IMR-90 (cell line): ENCODE measurements at regions not wholly inside any gene's neighbourhood (a gene's known extent, or its start where the extent isn't known, plus 50 kb on each side); places are given as distances from the start of the nearest gene placed in this dataset.

Experiments used
- ATAC-seq: fragments of 200-7000 bp; cut with Tn5 transposase; 2 replicates; pipeline ENCODE4 v1.9.1; 2020; ENCODE audit warnings: low read depth, mild to moderate bottlenecking, moderate library complexity
- BruUV-seq: library from RNA; stranded (reverse); fragments of 400-500 nt; replicated peaks from 2 replicates; lab custom pipeline; 2021; lab: Mats Ljungman, UMichigan
- CTCF ChIA-PET: fragments of 300-600 bp; formaldehyde crosslinking; extraction: SDS; loops from one replicate; lab custom pipeline; 2021; ENCODE audit warnings: antibody characterized with exemption; lab: Yijun Ruan, JAX
- POLR2A ChIA-PET: fragments of 300-600 bp; sonication (Branson Sonifier 250); formaldehyde crosslinking; loops from one replicate; lab custom pipeline; 2022; ENCODE audit warnings: antibody characterized with exemption; ENCODE audit not compliant: unreplicated experiment; lab: Charles Lee
- DNase-seq: peaks from one replicate; pipeline ENCODE4 v3.0.0; 2013
- H2AFZ ChIP-seq: replicated peaks from 2 replicates; pipeline ENCODE3; 2013; ENCODE audit warnings: low read length, mild to moderate bottlenecking; ENCODE audit not compliant: poor library complexity
- H2AK5ac ChIP-seq: 2 replicates; pipeline ENCODE4 v1.6.1; 2013; ENCODE audit warnings: low read depth, low read length, inconsistent platforms
- H2AK9ac ChIP-seq: replicated peaks from 2 replicates; pipeline ENCODE3; 2013; ENCODE audit warnings: mild to moderate bottlenecking, low read depth, low read length, moderate library complexity; ENCODE audit not compliant: poor library complexity
- H2BK120ac ChIP-seq: 2 replicates; pipeline ENCODE4 v1.6.1; 2013; ENCODE audit warnings: low read depth, low read length, inconsistent platforms
- H2BK15ac ChIP-seq: 3 replicates; pipeline ENCODE4 v1.6.1; 2013; ENCODE audit warnings: low read depth, low read length, inconsistent platforms
- H2BK20ac ChIP-seq: 2 replicates; pipeline ENCODE4 v1.6.1; 2013; ENCODE audit warnings: low read depth, mild to moderate bottlenecking, inconsistent platforms, low read length, moderate library complexity
- H2BK5ac ChIP-seq: 2 replicates; pipeline ENCODE4 v1.6.1; 2013; ENCODE audit warnings: mild to moderate bottlenecking, low read depth, low read length, inconsistent platforms; ENCODE audit not compliant: poor library complexity, severe bottlenecking
- H3K14ac ChIP-seq: replicated peaks from 2 replicates; pipeline ENCODE4 v1.6.1; 2013; ENCODE audit warnings: low read depth, low read length, inconsistent platforms
- H3K18ac ChIP-seq: 2 replicates; pipeline ENCODE4 v1.6.1; 2013; ENCODE audit warnings: low read depth, low read length, control low read depth
- H3K23ac ChIP-seq: 2 replicates; pipeline ENCODE4 v1.6.1; 2013; ENCODE audit warnings: low read depth, low read length, inconsistent platforms
- H3K27ac ChIP-seq: 2 replicates; pipeline ENCODE4 v1.5.1; 2013; ENCODE audit warnings: mild to moderate bottlenecking, control low read depth, low read length; ENCODE audit not compliant: insufficient read depth
- H3K27me3 ChIP-seq: 2 replicates; pipeline ENCODE4 v1.6.1; 2013; ENCODE audit warnings: low read length; ENCODE audit not compliant: control insufficient read depth, insufficient read depth
- H3K36me3 ChIP-seq: 2 replicates; pipeline ENCODE4 v1.6.1; 2013; ENCODE audit warnings: low read length, mixed read lengths; ENCODE audit not compliant: control insufficient read depth, insufficient read depth
- H3K4ac ChIP-seq: 2 replicates; pipeline ENCODE4 v1.6.1; 2013; ENCODE audit warnings: low read depth, low read length, inconsistent platforms
- H3K4me1 ChIP-seq: 2 replicates; pipeline ENCODE4 v1.6.1; 2013; ENCODE audit warnings: low read length, mixed read lengths; ENCODE audit not compliant: control insufficient read depth, insufficient read depth
- H3K4me2 ChIP-seq: 2 replicates; pipeline ENCODE4 v1.6.1; 2013; ENCODE audit warnings: low read depth, mild to moderate bottlenecking, control low read depth, low read length, moderate library complexity
- H3K4me3 ChIP-seq: 2 replicates; pipeline ENCODE4 v1.5.1; 2013; ENCODE audit warnings: low read depth, mild to moderate bottlenecking, control low read depth, low read length, moderate library complexity; ENCODE audit not compliant: insufficient read depth
- H3K56ac ChIP-seq: 2 replicates; pipeline ENCODE4 v1.6.1; 2013; ENCODE audit warnings: low read length, inconsistent platforms; ENCODE audit not compliant: insufficient read depth; ENCODE audit errors: extremely low read depth
- H3K79me1 ChIP-seq, 2 experiments: 2 replicates each; pipeline ENCODE4 v1.6.1; 2013; ENCODE audit warnings: low read length in 2 of 2, inconsistent platforms in 1 of 2, low read depth in 1 of 2
- H3K9ac ChIP-seq: 2 replicates; pipeline ENCODE4 v1.6.1; 2013; ENCODE audit warnings: low read depth, low read length, control low read depth
- H3K9me1 ChIP-seq: 2 replicates; pipeline ENCODE4 v1.6.1; 2013; ENCODE audit warnings: low read length, inconsistent platforms; ENCODE audit not compliant: insufficient read depth
- H3K9me3 ChIP-seq: 2 replicates; pipeline ENCODE4 v1.6.1; 2013; ENCODE audit warnings: low read length; ENCODE audit not compliant: control insufficient read depth, insufficient read depth
- H4K20me1 ChIP-seq: 2 replicates; pipeline ENCODE4 v1.6.1; 2013; ENCODE audit warnings: low read length, inconsistent platforms; ENCODE audit not compliant: insufficient read depth
- H4K5ac ChIP-seq: 2 replicates; pipeline ENCODE4 v1.6.1; 2013; ENCODE audit warnings: mild to moderate bottlenecking, low read depth, low read length, control low read depth
- H4K8ac ChIP-seq, 2 experiments: 2 replicates each; pipeline ENCODE4 v1.6.1; 2013; ENCODE audit warnings: low read depth in 2 of 2, low read length in 2 of 2, control low read depth in 1 of 2, inconsistent platforms in 1 of 2
- H4K91ac ChIP-seq: 2 replicates; pipeline ENCODE4 v1.6.1; 2013; ENCODE audit warnings: low read depth, low read length, inconsistent platforms; ENCODE audit not compliant: insufficient read depth
- BHLHE40 ChIP-seq: fragments of 150-350 bp; IDR thresholded peaks from 2 replicates; pipeline ENCODE4 v1.6.1; 2016; ENCODE audit warnings: mild to moderate bottlenecking, low read depth, low read length
- CEBPB ChIP-seq: IDR thresholded peaks from 2 replicates; pipeline ENCODE4 v1.6.1; 2012; ENCODE audit warnings: low read depth, low read length, improper control_type of control experiment
- CHD1 ChIP-seq: IDR thresholded peaks from 2 replicates; pipeline ENCODE4 v1.6.1; 2012; ENCODE audit warnings: low read depth, low read length, improper control_type of control experiment
- CTCF ChIP-seq: conservative IDR thresholded peaks from 2 replicates; pipeline ENCODE4 v1.5.1; 2012; ENCODE audit warnings: mild to moderate bottlenecking, low read depth, low read length, improper control_type of control experiment
- FOS ChIP-seq: fragments of 150-350 bp; IDR thresholded peaks from 2 replicates; pipeline ENCODE4 v1.6.1; 2016; ENCODE audit warnings: low read depth, low read length
- MAFK ChIP-seq: IDR thresholded peaks from 2 replicates; pipeline ENCODE4 v1.6.1; 2012; ENCODE audit warnings: low read depth, low read length, improper control_type of control experiment
- MAZ ChIP-seq: IDR thresholded peaks from 2 replicates; pipeline ENCODE4 v1.6.1; 2012; ENCODE audit warnings: low read depth, mild to moderate bottlenecking, low read length, improper control_type of control experiment, moderate library complexity, borderline replicate concordance
- MXI1 ChIP-seq: IDR thresholded peaks from 2 replicates; pipeline ENCODE4 v1.6.1; 2012; ENCODE audit warnings: low read depth, mild to moderate bottlenecking, low read length, moderate library complexity, borderline replicate concordance
- NFE2L2 ChIP-seq: fragments of 150-350 bp; IDR thresholded peaks from 2 replicates; pipeline ENCODE4 v1.6.1; 2016; ENCODE audit warnings: low read depth, mild to moderate bottlenecking, low read length
- POLR2A ChIP-seq: IDR thresholded peaks from 2 replicates; pipeline ENCODE4 v1.6.1; 2012; ENCODE audit warnings: mild to moderate bottlenecking, low read depth, low read length
- RAD21 ChIP-seq: IDR thresholded peaks from 2 replicates; pipeline ENCODE4 v1.6.1; 2012; ENCODE audit warnings: low read length, improper control_type of control experiment
- RCOR1 ChIP-seq: IDR thresholded peaks from 2 replicates; pipeline ENCODE4 v1.6.1; 2012; ENCODE audit warnings: mild to moderate bottlenecking, low read length, improper control_type of control experiment; ENCODE audit not compliant: insufficient replicate concordance
- RFX5 ChIP-seq: IDR thresholded peaks from 2 replicates; pipeline ENCODE4 v1.8.0; 2012; ENCODE audit warnings: low read depth, mild to moderate bottlenecking, low read length, moderate library complexity
- SMC3 ChIP-seq: fragments of 150-350 bp; IDR thresholded peaks from 2 replicates; pipeline ENCODE4 v1.6.1; 2016; ENCODE audit warnings: low read depth, mild to moderate bottlenecking, antibody characterized with exemption, low read length, moderate library complexity
- USF2 ChIP-seq: fragments of 150-350 bp; IDR thresholded peaks from 2 replicates; pipeline ENCODE4 v1.6.1; 2017; ENCODE audit warnings: mild to moderate bottlenecking, antibody characterized with exemption, low read length, low read depth
- WGBS, 2 experiments: methylation state at CpG; one replicate each; pipeline versions ENCODE4 v1.1.5 to v1.1.7; 2013; ENCODE audit warnings: missing lambda C conversion rate in 2 of 2; ENCODE audit not compliant: insufficient read length in 1 of 2; ENCODE audit errors: extremely low coverage in 2 of 2; 5-methylcytosine and 5-hydroxymethylcytosine counted together
- dilution Hi-C: fragments of 300-500 bp; cut with HindIII; formaldehyde crosslinking; loops from one replicate; pipeline ENCODE4 v1.14.3; 2018; ENCODE audit warnings: low sequenced_read_pairs; ENCODE audit not compliant: unreplicated experiment
- in situ Hi-C: fragments of 300-500 bp; cut with MboI; formaldehyde crosslinking; loops from 3 replicates; pipeline ENCODE4 v1.14.3; 2019; ENCODE audit warnings: low sequenced_read_pairs, inconsistent platforms, mixed read lengths
- intact Hi-C: fragments of 100-400 bp; cut with micrococcal nuclease; formaldehyde crosslinking; loops from 2 replicates; pipeline ENCODE4 v1.10.0; 2022
- TF ChIP-seq, protein P1 (sequence below): fragments of 150-350 bp; IDR thresholded peaks from 2 replicates; pipeline ENCODE4 v1.6.1; 2016; ENCODE audit warnings: low read depth, mild to moderate bottlenecking, low read length, moderate library complexity, borderline replicate concordance

DNA sequence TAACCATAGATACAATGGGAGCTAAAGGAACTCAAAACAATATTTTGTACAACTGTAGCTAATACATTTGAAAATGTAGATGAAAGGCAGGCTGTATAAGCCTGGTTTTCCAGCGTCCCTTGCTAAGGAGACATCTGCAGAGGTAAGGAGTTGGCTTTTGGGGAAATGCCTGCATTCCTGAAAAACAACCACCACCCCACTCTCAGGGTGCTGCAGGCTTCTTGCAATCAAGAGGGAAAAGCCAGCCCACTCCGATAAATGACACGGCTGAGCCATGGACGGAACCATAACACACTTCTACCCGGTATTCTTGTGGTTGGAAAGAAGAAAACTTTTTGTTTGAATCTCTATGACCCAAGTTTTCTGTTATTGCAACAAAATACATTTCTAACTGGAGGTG, 200.3 kb downstream of the TEX36 start:
- intact Hi-C loops: no loop called here
- ATAC-seq: no peak

More for the DNA sequence above, 200.3 kb downstream of the TEX36 start:
- H3K18ac ChIP-seq: no peak overlapping the region
- H3K9me3 ChIP-seq: no peaks in the 10 kb centered on the region
- no TSS peak for BruUV-seq
- no peak overlapping the region for H2BK20ac ChIP-seq
- no peak overlapping the region for H3K9ac ChIP-seq
- H2BK120ac ChIP-seq: no peak overlapping the region
- no peak overlapping the region for H2BK15ac ChIP-seq
- no peak overlapping the region for H3K14ac ChIP-seq
- H2AK9ac ChIP-seq: no peak overlapping the region
- no peaks in the 10 kb centered on the region for H3K36me3 ChIP-seq
- H2BK5ac ChIP-seq: no peak overlapping the region
- H3K79me1 ChIP-seq: no peaks in the 10 kb centered on the region
- dilution Hi-C loops: no loop called here
- H4K20me1 ChIP-seq: no peaks in the 10 kb centered on the region
- H2AFZ ChIP-seq: no peak overlapping the region
- H2AK5ac ChIP-seq: no peak overlapping the region
- H3K56ac ChIP-seq: no peak overlapping the region
- ChIA-PET POLR2A (no interaction called here), CTCF (no interaction called here)
- no peak overlapping the region for H3K23ac ChIP-seq
- no peak overlapping the region for H4K91ac ChIP-seq
- no peaks in the 10 kb centered on the region for H3K27me3 ChIP-seq
- no peak overlapping the region for H4K8ac ChIP-seq
- H3K4ac ChIP-seq: no peak overlapping the region
- no peak overlapping the region for H3K4me2 ChIP-seq
- in situ Hi-C loops: no loop called here
- no peak overlapping the region for H4K5ac ChIP-seq
- no peak overlapping the region for H3K4me3 ChIP-seq
- H3K9me1 ChIP-seq: no peaks in the 10 kb centered on the region
- DNase-seq: no peak
- no peak overlapping the region for H3K27ac ChIP-seq
- no CpG with 5 or more reads among the region's 5 CpGs for WGBS, 2 experiments
- no peaks in the 10 kb centered on the region for H3K4me1 ChIP-seq
- no peak for TF ChIP-seq POLR2A
- no peak for TF ChIP-seq USF2
- no peak for TF ChIP-seq CHD1
- TF ChIP-seq MAZ: no peak
- TF ChIP-seq MAFK: no peak
- TF ChIP-seq CEBPB: no peak
- TF ChIP-seq MXI1: no peak
- no peak for TF ChIP-seq RAD21
- no peak for TF ChIP-seq RCOR1
- TF ChIP-seq SMC3: no peak
- TF ChIP-seq, protein P1, sequence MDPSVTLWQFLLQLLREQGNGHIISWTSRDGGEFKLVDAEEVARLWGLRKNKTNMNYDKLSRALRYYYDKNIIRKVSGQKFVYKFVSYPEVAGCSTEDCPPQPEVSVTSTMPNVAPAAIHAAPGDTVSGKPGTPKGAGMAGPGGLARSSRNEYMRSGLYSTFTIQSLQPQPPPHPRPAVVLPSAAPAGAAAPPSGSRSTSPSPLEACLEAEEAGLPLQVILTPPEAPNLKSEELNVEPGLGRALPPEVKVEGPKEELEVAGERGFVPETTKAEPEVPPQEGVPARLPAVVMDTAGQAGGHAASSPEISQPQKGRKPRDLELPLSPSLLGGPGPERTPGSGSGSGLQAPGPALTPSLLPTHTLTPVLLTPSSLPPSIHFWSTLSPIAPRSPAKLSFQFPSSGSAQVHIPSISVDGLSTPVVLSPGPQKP: no peak
- no peak for TF ChIP-seq RFX5
- no peak for TF ChIP-seq FOS
- no peak for TF ChIP-seq BHLHE40
- no peak for TF ChIP-seq NFE2L2
- TF ChIP-seq CTCF: no peak
